ENCODE measurements at regions not wholly inside any gene's neighbourhood (a gene's known extent, or its start where the extent isn't known, plus 50 kb on each side); places are given as distances from the start of the nearest gene placed in this dataset.
"Not testable (repeated sequence)": the region's sequence is repeated elsewhere in the genome, so short reads cannot be mapped to it uniquely, and the experiment has no call there.

DNA sequence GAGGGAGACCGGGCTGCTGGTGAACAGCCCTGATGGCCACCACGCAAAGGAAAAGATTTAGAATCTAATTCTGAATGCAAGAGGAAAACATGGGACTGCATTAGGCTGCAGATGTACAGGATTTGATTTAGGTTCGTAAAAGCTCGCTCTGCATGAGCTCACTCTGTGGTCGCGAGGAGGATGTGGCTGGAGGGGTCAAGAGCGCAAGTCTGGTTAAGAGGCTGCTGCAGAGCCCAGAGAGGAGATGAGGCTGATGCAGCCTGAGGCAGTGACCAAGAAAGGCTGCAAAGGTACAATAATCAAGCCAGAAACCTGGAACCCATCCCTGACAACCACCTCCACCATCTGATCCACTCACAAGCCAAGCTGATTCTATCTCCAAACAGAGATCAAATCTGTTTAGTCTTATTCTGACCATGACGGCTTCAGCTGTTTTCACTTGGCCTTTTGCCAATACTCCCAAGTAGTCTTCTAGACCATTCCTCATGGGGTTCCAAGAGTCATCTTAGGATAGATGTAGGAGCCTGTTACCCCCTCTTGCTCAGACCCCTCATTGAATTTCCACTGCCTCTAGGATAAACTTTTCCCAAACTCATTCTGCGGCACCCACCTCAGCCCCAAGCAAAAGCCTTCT is 58.9 kb upstream of the ARL4C start:
- DNase-seq (ENCODE audit: low spot score) = no peak

DNA sequence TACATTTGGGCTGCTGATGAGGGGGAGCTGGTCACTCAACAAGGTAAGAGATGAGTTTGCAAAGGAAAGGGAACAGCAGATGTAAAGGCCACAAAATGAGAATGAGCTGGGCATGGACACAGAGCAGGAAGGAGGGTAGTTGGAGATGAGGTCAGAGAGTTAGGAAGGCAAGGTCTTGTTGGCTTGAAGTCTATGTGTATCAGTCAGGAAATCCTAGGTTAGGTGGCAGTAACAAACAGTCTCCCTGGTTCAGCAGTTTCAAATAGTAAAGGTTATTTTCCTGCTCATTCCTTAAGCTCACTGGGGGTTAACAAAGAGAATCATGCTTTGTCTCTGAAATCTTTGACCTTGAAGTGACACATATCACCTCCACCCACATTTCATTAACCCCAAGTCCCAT is 58.3 kb upstream of the ARL4C start:
- DNase-seq (ENCODE audit: low spot score) = no peak

DNA sequence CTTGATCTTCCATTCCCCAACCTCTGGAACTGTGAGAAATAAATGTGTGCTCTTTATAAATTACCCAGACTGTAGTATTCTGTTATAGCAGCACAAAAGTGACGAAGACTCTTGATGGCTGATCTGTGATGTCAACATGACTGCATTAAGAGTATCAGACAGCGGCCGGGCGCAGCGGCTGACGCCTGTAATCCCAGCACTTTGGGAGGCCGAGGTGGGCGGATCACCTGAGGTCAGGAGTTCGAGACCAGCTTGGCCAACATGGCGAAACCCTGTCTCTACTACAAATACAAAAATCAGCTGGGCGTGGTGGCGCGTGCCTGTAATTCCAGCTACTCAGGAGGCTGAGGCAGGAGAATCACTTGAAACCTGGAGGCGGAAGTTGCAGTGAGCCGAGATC is 56.3 kb upstream of the ARL4C start:
- DNase-seq (ENCODE audit: low spot score) = not testable (repeated sequence)

DNA sequence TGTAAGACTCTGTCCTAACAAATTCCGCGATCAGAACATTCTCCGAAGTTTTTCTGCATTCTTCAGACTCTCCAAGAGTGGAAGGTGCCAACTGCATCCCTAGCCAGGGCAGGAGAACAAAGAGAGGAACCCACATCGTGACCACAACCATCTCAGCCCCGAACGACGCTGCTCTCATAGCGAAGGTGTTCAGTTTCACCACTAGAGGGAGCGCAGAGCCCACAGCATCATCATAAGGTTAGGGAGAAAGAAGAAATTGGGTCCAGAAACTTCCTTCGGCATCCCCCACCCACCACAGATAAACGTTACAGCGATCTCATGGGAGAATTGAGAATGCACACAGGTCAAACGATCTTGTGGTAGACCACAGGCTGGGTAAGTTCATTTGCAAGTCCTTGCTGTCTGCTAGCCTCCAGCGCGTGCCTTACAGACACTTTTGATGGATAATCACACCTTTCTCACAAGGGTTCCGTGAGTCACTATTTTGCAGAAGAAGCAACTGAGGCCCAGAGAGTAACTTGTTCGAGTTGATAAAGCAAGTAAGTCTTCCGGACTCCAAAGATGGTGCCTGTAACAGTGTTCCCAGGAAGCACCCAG is 53.7 kb upstream of the ARL4C start:
- DNase-seq (ENCODE audit: low spot score) = peak; percentile 72

DNA sequence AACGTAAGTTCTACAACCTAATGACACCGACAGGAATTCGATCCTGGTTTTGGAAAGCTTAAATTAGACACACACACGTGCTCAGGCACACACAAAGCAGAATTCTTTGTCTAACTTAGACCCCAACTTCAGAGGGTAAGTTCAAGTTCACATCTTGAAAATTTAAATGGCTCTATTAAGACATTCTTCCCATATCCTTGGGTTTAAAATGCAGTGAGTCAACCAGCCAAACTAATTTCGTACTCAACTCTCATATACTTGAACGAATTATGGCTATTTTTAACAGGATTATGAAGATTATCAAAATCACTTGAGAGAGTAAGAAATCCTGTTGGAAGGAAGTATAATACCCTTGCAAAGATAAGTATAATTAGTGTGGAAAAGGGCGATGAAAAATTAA is 53.2 kb upstream of the ARL4C start:
- no peak for DNase-seq (ENCODE audit: low spot score)

DNA sequence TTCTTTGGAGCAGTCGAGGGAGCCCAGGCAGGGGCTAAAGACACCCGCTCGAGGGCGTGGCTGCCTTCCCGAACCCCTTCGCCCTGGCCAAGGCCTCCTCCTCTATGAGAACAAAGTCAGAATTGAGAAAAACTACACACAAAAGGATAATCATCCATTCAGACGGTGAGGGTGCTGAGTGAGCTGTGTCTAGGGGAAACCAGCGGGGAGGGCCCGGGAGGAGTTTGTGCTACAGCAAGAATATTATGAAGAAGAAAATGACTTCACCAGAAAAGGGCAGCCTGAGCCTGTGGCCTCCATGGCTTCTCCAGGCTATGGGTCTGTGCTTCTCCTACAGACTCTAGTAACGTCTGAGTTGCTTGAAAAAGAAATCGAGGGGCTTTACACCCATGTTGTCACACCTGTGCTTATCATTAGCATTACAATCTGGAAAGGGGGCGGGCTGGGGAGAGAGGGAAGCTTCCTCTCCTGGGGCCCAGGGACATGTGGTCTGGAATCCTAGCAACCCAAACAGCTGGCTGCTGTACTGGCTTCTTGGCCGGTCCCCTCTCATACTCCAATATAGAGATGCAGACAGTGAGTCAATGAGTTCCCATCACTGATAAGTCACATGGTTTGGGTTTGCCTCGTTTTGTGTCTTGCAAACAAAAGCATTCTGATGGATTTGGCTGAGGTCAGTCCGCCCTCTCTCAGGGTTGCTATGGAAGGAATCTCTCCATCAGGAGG is 52.0 kb upstream of the ARL4C start:
- no peak for DNase-seq (ENCODE audit: low spot score)

DNA sequence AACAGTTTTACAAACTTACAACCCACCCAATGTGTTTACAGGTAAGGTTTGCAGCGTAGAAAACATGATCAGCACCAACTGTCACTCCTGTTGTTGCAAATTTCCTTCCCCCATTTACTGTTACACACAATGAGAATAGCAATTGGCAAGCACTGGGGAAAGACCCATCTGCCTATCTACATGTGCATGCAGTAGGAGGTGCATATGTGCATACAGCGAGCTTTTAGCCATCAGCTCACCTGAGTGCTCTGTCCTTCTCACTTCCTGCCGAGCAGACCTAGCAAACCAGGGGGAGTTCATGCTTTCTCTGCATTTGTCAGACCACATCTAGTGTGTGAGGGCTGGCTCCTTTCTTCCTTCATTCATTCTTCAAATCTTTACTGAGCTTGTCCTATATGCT is 49.9 kb upstream of the ARL4C start:
- no peak for DNase-seq (ENCODE audit: low spot score)

Measured in D341Med (cell line).